NCI-H2171 treated with DMSO at 0.1 percent for 48 hours (cell line): ENCODE measurements at regions not wholly inside any gene's neighbourhood (a gene's known extent, or its start where the extent isn't known, plus 50 kb on each side); places are given as distances from the start of the nearest gene placed in this dataset.

Source experiments
- DNase-seq: peaks from one replicate; lab custom pipeline; 2025; lab: John Stamatoyannopoulos, UW

DNA sequence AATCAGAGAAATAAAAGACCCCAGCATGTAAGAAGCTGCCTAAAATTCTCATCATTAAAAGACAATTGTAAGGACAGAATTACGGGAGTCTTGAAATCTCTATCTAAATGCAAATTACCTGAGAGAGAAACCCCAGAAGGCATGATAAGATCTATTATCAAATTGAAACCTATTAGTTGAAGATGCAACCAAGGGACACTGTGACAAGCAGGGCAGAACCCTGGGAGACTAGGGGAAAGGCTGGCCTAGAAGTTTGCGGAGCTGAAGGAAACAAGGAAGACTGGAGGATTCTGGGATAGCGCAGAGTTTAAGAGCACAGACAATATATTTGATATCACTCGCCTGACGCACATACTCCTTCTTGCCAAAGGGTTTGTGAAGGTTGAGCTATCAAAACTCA is 319.5 kb upstream of the CHAC2 start:
- DNase-seq = no peak

DNA sequence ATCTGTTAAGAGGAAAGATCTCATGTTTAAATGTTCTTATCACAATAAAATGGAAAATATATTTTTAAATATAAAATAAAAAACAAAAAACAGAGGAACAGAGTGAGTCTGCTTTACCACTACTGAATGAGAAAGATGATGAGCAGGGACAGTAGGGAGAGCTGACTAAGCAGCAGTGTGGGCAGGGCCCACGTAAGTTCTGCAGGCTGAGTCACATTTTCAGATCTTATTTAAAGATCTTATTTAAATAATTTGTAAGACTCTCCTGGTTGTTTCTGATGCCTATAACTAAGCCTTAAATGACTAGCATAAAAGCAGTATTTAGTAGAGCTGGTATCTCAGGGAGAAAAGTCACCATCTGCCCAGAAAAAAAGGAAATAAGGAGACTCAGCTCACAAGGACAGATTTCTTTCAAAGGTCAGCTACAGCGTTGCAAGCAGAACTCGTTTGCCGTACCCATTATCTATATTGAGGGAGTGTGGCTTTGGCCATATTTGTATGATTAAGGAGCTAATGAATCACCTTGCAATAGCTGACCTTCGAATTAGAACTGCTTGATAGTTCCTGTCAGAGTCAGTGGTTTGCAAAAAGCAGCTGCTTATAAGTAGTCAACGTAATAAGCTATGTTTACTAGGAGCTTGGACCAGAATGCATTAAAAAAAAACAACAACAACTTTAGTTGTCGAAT is 322.1 kb upstream of the CHAC2 start:
- DNase-seq = no peak

DNA sequence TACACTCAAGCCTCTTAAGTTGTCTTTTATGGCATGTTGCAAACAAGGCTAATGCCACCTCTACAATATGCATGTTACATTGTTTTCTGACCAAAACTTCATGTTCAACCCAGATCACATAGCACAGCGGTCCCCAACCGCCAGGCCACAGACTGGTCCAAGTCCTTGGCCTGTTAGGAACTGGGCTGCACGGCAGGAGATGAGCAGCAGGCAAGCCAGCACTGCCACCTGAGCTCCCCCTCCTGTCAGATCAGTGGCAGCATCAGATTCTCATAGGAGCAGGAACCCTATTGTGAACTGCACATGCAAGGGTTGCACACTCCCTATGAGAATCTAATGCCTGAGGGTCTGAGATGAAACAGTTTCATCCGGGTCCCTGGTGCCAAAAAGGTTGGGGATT is 324.8 kb upstream of the CHAC2 start:
- DNase-seq = no peak

DNA sequence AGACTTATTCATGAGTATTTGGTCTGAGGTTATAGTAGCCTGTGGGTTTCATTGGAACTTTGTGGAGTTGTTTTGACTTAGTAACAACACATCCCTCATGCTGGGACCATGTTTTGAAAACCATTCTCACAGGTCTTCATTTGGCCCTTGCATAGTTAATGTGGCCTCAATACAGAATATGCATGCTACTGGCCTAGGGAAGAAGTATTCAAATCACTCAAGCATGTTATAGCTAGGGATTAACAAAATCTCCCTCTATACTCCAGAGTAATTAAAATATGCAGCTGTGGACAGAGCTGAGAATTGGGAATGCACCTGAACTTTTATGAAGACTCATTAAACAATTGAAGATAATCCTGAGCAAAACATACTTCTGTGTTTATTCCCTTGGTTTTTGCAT is 325.5 kb upstream of the CHAC2 start:
- DNase-seq = no peak

DNA sequence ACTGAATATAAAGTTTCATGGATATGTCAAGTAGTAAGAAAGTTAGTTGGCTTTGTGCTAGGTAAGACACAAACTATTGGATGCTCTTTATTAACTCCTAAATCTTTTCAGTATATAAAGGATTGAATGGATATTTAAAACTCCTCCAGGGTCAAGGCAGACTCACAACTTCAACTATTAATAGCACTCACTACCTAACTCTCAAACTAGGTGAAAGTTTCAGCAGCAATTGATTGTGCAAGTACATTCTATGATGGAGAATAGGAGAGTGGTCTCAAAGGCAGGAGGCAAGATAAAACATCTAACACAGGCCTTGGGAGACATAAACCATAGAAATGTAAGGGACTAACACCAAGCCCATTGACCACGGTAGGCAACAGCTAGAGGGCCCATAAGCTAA is 328.9 kb upstream of the CHAC2 start:
- no peak for DNase-seq

DNA sequence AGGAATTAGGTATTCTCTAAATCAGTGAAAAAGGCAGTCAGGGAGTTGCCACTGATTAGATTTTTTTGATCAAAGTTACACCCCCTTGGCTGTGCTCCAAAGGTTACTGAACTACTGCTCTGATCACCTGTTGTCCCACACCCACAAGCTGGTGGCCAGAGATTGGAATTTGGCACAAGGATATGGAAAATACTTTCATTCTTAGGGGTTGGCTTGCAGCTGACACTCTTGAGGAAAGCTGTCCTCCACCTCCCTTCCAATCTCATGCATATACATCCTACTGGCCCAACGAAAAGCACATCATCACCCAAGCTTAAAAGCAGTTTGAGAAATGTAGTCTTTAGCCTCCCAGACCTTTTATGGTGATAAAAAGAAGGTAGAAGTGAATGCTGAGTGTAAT is 329.5 kb upstream of the CHAC2 start:
- DNase-seq = no peak

DNA sequence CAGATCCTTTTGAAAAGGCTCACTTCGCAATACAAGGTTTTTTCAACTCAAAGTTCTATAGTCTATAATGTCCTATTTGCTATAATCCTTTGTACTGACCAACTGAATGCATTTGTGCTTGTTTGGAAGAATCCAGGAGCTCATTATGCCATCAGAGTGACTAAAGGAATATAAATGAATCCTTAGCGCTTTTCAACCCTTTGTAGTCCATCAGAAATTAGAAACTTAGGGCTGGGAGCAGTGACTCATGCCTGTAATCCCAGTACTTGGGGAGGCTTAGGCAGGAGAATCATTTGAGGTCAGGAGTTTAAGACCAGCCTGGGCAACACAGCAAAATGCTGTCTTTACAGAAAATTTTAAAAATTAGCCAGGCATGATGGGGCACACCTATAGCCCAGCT is 330.2 kb upstream of the CHAC2 start:
- DNase-seq = no peak

DNA sequence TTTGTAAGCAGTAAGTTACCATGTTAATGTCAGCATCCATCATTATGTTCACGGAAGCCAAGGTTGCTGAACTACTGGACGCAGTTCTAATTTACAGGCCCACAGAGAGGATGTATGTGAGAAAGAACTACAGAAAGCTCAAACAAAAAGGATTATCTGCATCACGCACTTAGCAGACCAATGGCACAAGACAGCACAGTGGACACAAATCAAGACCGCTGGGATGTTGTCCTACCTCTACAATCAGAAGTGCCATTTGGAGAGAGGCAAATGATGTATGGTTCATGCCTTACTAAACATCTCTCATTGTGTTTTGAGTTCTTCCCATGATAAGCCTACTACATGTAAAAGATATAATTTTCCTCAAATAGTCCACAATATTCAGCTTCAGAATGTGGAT is 330.7 kb upstream of the CHAC2 start:
- DNase-seq = no peak

DNA sequence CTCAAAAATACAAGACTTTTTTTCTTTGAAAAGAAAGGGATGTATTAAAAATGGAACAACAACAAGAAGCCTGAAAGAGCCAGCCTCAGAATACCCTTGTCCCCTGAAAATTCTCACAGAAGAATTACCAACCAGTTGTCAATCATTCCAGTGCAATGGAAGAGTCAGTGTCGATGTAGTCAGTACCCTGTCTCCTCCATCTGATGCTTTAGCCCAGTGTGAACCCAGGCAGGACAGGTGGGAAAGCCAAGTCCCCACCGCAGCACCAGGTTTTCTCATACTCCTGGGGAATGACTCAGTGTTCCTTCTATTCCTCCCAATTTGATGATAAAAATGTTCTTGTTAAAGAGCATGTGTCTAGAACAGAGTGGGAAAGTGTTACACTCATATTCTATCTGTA is 332.0 kb upstream of the CHAC2 start:
- no peak for DNase-seq

DNA sequence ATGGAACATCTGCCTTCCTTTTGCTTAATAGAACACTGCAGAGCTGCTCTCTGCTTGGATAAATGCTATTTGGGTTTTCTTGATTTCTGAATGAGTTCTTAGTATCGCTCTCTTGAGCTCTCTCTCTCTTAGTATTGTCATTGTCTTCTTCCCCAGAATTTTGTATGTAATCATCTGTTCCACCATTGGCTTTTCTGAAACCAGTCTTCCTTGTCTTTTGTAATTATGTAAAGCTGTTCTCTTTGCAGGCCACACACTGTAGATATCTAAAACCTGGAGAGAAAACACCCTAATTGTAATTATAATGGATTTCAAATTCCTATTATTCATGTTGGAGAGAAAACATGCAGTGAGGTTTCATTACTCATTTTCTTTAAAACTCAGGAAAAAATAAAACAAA is 333.1 kb upstream of the CHAC2 start:
- DNase-seq = no peak

DNA sequence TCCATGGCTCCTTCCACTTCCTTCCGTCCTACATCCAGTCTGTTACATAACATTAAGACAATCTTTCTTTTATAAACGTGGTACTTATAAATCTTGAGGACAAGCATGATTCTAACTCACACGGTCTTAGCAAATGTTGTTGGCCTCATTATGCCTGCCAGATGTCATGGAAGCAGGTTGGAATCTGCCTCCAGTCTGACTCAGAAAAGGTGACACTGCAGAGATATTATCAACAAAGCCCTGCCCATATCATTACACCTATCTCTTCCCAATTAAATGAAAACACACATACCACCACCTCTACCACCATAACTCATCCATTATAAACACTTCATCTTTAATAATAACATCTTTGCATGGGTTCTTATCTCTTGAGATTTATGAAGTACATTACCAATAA is 334.7 kb upstream of the CHAC2 start:
- peak; percentile 35 for DNase-seq

DNA sequence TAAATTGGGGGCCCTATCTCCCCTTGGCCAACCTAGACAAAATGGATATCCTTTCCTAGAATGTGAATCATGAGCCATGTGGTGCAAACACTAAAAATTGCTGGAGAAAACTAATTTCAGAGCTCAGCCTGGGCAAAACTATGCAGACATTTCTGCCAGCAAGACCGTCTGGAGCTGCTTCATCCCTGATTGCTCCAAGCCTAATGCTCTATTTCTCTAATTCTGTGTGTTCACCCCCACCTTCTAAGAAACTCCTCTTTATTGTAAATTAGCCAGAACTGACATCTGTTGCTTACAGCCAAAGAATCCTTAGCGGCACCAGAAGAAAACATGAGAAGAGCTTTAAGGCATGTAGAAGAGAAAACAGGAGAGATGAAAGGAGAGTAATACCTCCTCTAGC is 337.7 kb upstream of the CHAC2 start:
- peak; percentile 37 for DNase-seq

DNA sequence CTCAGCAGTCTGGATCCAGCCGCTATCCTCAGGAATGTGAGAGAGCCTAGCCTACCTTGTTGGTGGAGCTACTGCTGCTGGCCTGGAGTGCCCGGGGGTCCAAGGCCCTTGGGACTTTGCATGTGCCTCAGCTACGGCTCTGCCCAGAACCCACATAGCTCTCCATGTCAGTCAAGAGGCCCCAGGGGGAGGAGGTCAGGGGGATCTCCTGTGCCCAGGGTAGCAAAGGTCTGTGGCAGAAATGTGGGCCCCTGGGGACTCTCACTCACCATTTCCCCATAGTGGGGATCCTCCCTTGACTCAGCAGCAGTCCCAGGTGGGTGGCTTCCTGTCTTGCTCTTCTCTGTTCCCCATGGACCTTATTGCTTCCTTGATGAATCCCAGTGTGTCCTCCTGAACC is 342.7 kb upstream of the CHAC2 start:
- no peak for DNase-seq

DNA sequence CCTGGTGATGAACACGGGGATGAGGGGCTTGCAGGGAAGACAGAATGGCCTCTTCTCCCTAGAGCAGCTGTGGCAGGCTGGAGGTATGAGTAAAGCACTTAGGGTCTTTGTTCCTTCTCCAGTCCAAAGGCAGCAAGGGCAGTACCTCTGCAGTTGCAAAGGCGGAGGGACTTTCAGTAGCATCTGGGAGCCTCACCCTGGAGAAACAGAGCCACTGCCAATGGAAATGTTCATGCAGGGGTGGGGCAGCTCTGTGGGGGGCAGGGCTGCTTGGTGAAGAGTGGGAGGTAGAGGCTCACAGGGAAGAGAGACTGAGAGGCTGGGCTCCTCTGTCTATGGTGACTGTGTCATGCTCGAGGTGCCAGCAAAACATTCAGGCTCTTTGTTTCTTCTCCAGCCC is 344.1 kb upstream of the CHAC2 start:
- no peak for DNase-seq

DNA sequence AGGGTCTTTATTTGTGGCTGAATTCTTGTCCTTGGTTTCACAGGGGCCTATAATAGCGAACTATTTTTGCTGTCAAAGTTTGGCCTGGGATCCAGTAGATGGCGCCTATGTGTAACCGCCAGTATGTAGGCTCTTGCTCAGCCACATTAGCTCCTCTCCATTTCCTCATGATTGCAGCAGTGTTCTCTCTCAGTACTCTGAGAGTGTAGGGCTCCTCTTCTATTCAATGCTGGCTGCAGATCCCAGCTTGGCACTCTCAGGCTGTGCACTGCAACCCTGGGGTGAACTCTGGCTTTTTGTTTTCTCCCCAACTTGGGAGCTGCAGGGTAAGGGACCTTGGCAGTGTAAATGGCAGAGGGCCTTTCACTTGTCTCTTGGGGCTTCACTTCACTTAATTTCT is 344.6 kb upstream of the CHAC2 start:
- peak; percentile 41 for DNase-seq

DNA sequence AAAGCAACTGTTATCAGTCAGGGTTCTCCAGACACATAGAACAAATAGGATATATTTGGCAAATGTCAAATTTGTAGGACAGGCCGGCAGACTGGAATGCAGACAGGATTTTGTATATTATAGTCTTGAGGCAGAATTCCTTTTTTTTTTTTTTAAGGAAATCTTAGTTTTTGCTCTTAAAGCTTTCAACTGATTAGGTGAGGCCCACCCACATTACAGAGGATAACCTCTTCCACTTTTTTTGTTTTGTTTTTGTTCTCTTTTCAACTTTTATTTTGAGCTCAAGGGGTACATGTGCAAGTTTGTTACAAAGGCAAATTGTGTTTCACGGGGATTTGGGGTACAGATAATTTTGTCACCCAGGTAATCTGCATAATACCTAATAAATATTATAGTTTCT is 350.2 kb upstream of the CHAC2 start:
- no peak for DNase-seq

DNA sequence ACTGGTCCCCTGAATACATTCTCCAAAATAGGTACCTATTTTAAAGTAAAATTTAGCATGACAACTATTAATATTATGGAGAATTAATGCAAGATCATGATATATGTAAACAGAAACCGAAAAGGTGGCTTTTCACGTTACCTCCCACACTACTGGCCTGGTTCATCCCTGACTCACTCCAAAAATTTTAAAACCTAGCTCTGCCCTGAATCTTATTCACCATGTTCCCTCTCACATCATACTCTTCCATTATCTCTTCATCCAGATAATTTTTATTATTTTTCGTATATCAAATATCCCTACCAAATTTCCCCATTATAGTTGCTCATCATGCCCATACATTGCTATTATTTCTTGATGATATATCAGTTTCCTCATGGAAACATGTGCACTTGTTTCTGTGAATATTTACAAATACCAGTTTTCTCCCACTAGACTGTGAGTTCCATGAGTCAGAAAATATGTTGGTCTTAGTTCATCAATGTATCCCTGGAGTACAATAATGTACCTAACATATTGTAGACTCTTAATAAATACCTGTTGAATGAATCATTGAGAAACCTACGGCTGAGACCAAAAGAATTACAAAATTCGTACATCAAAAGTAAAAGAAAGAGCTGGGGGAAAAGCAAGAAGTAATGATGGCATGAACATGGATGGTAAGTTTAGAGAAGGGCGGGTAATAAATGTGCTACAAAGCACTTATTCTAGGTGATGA is 360.1 kb upstream of the CHAC2 start:
- no peak for DNase-seq

DNA sequence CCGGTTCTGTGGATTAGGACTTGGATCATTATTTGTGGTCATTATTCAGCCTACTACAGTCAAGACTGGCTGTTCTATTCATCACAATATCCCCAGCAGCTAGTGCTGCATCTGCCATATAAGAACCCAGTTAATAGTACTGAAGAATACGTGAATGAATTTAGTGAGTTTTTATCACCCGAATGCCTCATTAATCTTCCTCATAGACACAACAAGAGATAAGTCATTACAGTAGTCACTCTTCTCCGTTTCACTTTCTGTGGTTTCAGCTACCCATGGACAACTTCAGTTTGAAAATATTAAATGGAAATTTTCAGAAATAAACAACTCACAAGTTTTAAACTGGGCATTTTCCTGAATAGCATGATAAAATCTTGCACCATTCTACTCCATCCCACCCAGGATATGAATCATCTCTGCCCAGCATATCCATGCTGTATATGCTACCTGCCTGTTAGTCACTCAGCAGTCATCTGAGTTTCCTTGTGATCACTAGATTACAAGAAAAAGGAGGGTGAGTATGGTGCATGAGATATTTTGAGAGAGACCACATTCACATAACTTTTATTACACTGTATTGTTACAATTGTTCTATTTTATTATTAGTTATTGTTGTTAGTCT is 363.7 kb upstream of the CHAC2 start:
- DNase-seq = no peak

DNA sequence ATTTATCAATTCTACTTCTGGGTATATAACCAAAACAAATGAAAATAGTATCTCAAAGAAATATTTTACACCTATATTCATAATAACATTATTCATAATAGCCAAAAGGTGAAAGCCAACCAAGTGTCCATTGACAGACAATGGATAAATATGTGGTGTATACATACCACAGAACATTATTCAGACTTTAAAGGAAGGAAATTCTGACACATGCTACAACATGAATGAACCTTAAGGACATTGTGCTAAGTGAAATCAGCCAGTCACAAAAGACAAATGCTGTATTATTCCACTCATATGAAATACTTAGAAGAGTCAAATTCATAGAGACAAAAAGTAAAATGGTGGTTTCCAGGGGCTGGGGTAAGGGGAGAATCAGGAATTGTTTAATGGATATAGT is 370.5 kb upstream of the CHAC2 start:
- DNase-seq = no peak

DNA sequence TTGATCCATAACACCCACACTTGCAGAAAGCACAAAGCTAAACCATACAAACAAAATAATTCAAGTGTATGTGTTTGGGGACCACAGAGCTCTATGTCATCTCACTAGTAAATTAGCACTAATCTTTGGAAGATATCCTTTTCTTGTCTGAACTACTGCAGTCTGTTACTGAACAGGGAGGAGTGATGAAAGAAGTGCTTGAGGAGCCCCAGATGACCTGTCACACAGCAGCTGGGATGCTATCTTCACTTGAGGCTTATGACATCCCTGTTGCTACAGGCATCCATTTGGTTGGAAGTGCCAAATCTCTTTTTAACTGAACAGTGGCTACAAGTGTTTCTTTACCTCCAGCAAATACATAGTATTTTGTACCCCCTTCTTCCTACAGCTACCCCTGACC is 386.3 kb upstream of the CHAC2 start:
- peak; percentile 13 for DNase-seq

DNA sequence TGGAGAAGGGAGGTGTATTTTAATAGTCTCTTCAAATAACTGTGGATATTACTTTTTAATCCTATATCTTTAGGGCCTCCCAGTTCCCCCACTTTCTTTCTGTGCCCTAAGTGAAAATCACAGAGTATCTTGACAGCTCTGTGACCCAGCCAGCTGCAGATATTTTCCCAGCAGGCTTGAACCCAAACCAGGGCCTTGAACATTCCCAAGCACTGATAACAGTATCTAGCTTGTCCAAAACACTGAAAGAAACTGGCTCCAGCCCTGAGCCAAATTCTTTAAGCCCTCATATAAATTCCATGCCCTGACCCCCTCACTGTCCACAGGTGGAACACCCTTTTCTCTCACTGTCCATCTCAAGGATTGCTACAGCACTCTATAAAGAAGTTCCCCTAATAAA is 388.1 kb upstream of the CHAC2 start:
- DNase-seq = no peak

DNA sequence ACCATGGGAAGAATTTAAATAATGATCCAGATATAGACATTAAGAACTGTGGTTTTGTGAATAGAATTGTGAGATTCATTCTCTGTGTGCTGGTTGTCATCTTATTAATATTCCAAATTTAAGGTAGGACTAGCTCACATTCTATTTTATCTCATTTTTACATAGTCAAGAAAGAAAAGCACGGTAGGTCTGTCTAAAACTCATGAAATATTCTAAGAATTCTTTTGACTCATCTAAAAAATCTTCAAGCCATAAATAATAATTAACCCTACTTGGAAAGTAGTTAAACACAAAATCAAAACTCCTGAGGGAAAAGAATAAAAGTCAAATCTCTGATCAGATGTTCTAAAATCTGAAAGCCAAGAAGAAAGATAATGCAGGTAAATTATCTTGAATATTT is 388.8 kb upstream of the CHAC2 start:
- no peak for DNase-seq

DNA sequence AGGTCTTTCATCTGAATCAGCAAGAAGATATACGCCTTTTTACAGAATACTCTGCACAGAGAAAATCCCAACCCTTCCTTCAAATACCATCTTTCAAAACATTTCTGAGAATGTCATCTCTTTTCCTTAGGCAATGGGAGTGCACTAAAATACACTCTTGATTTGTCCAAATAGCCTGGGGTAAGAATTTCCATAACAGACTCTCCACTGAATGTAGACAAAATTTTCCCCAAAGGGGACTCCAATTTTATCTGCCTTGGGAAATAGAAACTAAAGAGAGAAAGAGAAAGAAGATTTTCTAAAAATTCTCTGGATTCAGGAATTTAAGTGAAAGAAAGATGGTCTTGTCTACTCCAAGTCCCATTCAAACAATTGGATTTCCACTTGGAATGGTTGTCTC is 394.5 kb upstream of the CHAC2 start:
- no peak for DNase-seq

DNA sequence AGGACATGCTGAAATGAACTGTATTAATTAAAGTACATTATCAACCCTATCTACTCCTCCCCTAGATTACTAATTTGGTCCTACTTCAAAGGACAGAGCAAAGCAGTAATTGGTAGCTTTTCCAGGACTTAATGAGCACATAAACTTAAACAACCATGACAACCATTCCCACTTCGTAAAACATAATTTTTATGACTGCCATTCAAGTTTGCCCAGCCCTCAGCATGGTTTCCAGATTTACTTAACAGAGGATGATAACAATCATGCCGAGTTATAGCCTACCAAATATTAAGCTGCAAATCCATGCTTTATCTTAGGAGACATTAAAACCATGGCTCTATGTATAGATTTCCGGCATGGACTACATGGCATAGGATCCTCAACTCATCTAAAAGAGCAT is 401.1 kb upstream of the CHAC2 start:
- DNase-seq = no peak
